ENCODE measurements at regions not wholly inside any gene's neighbourhood (a gene's known extent, or its start where the extent isn't known, plus 50 kb on each side); places are given as distances from the start of the nearest gene placed in this dataset.
"Not testable (repeated sequence)": the region's sequence is repeated elsewhere in the genome, so short reads cannot be mapped to it uniquely, and the experiment has no call there.

GRCh38 chr15:84147307-84147706 is 88.3 kb upstream of the GOLGA6L4 start:
- 83 to 100% methylated on average over 1 of the region's 2 CpGs for WGBS, 2 donors
- H3K4me3 ChIP-seq (ENCODE audit: low read depth in 1 of 2, low read length in 2 of 2); H3K4me1 ChIP-seq (ENCODE audit: control insufficient read depth in 2 of 2, insufficient read depth in 2 of 2, low read length in 1 of 2); H3K9me3 ChIP-seq (ENCODE audit: control insufficient read depth in 2 of 2, insufficient read depth in 1 of 2, low read depth in 1 of 2, low read length in 1 of 2); H3K36me3 ChIP-seq (ENCODE audit: control insufficient read depth in 2 of 2, insufficient read depth in 2 of 2, low read length in 1 of 2); H3K27me3 ChIP-seq (ENCODE audit: control insufficient read depth in 1 of 2, insufficient read depth in 2 of 2, low read length in 2 of 2); H3K27ac ChIP-seq (ENCODE audit: low read depth in 2 of 2, low read length in 1 of 2): not testable (repeated sequence)

- WGBS, 2 donors: 81 to 83% methylated on average over 11 of the region's 11 CpGs
- Histone ChIP-seq H3K4me1 (ENCODE audit: control insufficient read depth in 2 of 2, insufficient read depth in 2 of 2, low read length in 1 of 2) (no peaks in the 10 kb centered on the region), H3K9me3 (ENCODE audit: control insufficient read depth in 2 of 2, insufficient read depth in 1 of 2, low read depth in 1 of 2, low read length in 1 of 2) (no peaks in the 10 kb centered on the region), H3K27ac (ENCODE audit: low read depth in 2 of 2, low read length in 1 of 2) (no peak overlapping the region), H3K4me3 (ENCODE audit: low read depth in 1 of 2, low read length in 2 of 2) (no peak overlapping the region), H3K36me3 (ENCODE audit: control insufficient read depth in 2 of 2, insufficient read depth in 2 of 2, low read length in 1 of 2) (no peaks in the 10 kb centered on the region), H3K27me3 (ENCODE audit: control insufficient read depth in 1 of 2, insufficient read depth in 2 of 2, low read length in 2 of 2) (no peaks in the 10 kb centered on the region)
Observed at GRCh38 chr15:84151205-84151931, 84.2 kb upstream of the GOLGA6L4 start.

- 93% methylated on average over 8 of the region's 8 CpGs for WGBS, 2 donors
- not testable (repeated sequence) for H3K9me3 ChIP-seq (ENCODE audit: control insufficient read depth in 2 of 2, insufficient read depth in 1 of 2, low read depth in 1 of 2, low read length in 1 of 2); H3K4me3 ChIP-seq (ENCODE audit: low read depth in 1 of 2, low read length in 2 of 2); H3K27me3 ChIP-seq (ENCODE audit: control insufficient read depth in 1 of 2, insufficient read depth in 2 of 2, low read length in 2 of 2); H3K4me1 ChIP-seq (ENCODE audit: control insufficient read depth in 2 of 2, insufficient read depth in 2 of 2, low read length in 1 of 2); H3K27ac ChIP-seq (ENCODE audit: low read depth in 2 of 2, low read length in 1 of 2); H3K36me3 ChIP-seq (ENCODE audit: control insufficient read depth in 2 of 2, insufficient read depth in 2 of 2, low read length in 1 of 2)
Observed at GRCh38 chr15:84152381-84152979, 83.1 kb upstream of the GOLGA6L4 start.

GRCh38 chr15:84153655-84154140 is 81.9 kb upstream of the GOLGA6L4 start:
- H3K27me3 ChIP-seq (ENCODE audit: control insufficient read depth in 1 of 2, insufficient read depth in 2 of 2, low read length in 2 of 2); H3K4me3 ChIP-seq (ENCODE audit: low read depth in 1 of 2, low read length in 2 of 2); H3K4me1 ChIP-seq (ENCODE audit: control insufficient read depth in 2 of 2, insufficient read depth in 2 of 2, low read length in 1 of 2); H3K9me3 ChIP-seq (ENCODE audit: control insufficient read depth in 2 of 2, insufficient read depth in 1 of 2, low read depth in 1 of 2, low read length in 1 of 2); H3K36me3 ChIP-seq (ENCODE audit: control insufficient read depth in 2 of 2, insufficient read depth in 2 of 2, low read length in 1 of 2); H3K27ac ChIP-seq (ENCODE audit: low read depth in 2 of 2, low read length in 1 of 2): not testable (repeated sequence)
- 86 to 87% methylated on average over 9 to 11 of the region's 11 CpGs for WGBS, 2 donors

GRCh38 chr15:84154314-84154713 is 81.3 kb upstream of the GOLGA6L4 start:
- 80 to 90% methylated on average over 8 of the region's 8 CpGs for WGBS, 2 donors
- H3K9me3 ChIP-seq (ENCODE audit: control insufficient read depth in 2 of 2, insufficient read depth in 1 of 2, low read depth in 1 of 2, low read length in 1 of 2); H3K27ac ChIP-seq (ENCODE audit: low read depth in 2 of 2, low read length in 1 of 2); H3K36me3 ChIP-seq (ENCODE audit: control insufficient read depth in 2 of 2, insufficient read depth in 2 of 2, low read length in 1 of 2); H3K27me3 ChIP-seq (ENCODE audit: control insufficient read depth in 1 of 2, insufficient read depth in 2 of 2, low read length in 2 of 2); H3K4me1 ChIP-seq (ENCODE audit: control insufficient read depth in 2 of 2, insufficient read depth in 2 of 2, low read length in 1 of 2); H3K4me3 ChIP-seq (ENCODE audit: low read depth in 1 of 2, low read length in 2 of 2): not testable (repeated sequence)

- not testable (repeated sequence) for H3K27ac ChIP-seq (ENCODE audit: low read depth in 2 of 2, low read length in 1 of 2); H3K27me3 ChIP-seq (ENCODE audit: control insufficient read depth in 1 of 2, insufficient read depth in 2 of 2, low read length in 2 of 2); H3K9me3 ChIP-seq (ENCODE audit: control insufficient read depth in 2 of 2, insufficient read depth in 1 of 2, low read depth in 1 of 2, low read length in 1 of 2); H3K4me1 ChIP-seq (ENCODE audit: control insufficient read depth in 2 of 2, insufficient read depth in 2 of 2, low read length in 1 of 2); H3K36me3 ChIP-seq (ENCODE audit: control insufficient read depth in 2 of 2, insufficient read depth in 2 of 2, low read length in 1 of 2); H3K4me3 ChIP-seq (ENCODE audit: low read depth in 1 of 2, low read length in 2 of 2)
- WGBS, 2 donors: 85 to 91% methylated on average over 9 of the region's 9 CpGs
Observed at GRCh38 chr15:84154787-84155186, 80.8 kb upstream of the GOLGA6L4 start.

GRCh38 chr15:84155792-84156587 is 79.6 kb upstream of the GOLGA6L4 start:
- not testable (repeated sequence) for H3K9me3 ChIP-seq (ENCODE audit: control insufficient read depth in 2 of 2, insufficient read depth in 1 of 2, low read depth in 1 of 2, low read length in 1 of 2); H3K4me3 ChIP-seq (ENCODE audit: low read depth in 1 of 2, low read length in 2 of 2); H3K27ac ChIP-seq (ENCODE audit: low read depth in 2 of 2, low read length in 1 of 2); H3K4me1 ChIP-seq (ENCODE audit: control insufficient read depth in 2 of 2, insufficient read depth in 2 of 2, low read length in 1 of 2); H3K36me3 ChIP-seq (ENCODE audit: control insufficient read depth in 2 of 2, insufficient read depth in 2 of 2, low read length in 1 of 2); H3K27me3 ChIP-seq (ENCODE audit: control insufficient read depth in 1 of 2, insufficient read depth in 2 of 2, low read length in 2 of 2)
- WGBS, 2 donors: 76% methylated on average over 17 to 20 of the region's 22 CpGs

- H3K27me3 ChIP-seq (ENCODE audit: control insufficient read depth in 1 of 2, insufficient read depth in 2 of 2, low read length in 2 of 2): not testable (repeated sequence)
Observed at GRCh38 chr15:84156588-84156840, 79.1 kb upstream of the GOLGA6L4 start.

GRCh38 chr15:84157056-84157632 is 78.4 kb upstream of the GOLGA6L4 start:
- 76% methylated on average over 11 of the region's 11 CpGs for WGBS, 2 donors
- not testable (repeated sequence) for H3K36me3 ChIP-seq (ENCODE audit: control insufficient read depth in 2 of 2, insufficient read depth in 2 of 2, low read length in 1 of 2); H3K9me3 ChIP-seq (ENCODE audit: control insufficient read depth in 2 of 2, insufficient read depth in 1 of 2, low read depth in 1 of 2, low read length in 1 of 2); H3K27me3 ChIP-seq (ENCODE audit: control insufficient read depth in 1 of 2, insufficient read depth in 2 of 2, low read length in 2 of 2); H3K4me3 ChIP-seq (ENCODE audit: low read depth in 1 of 2, low read length in 2 of 2); H3K27ac ChIP-seq (ENCODE audit: low read depth in 2 of 2, low read length in 1 of 2); H3K4me1 ChIP-seq (ENCODE audit: control insufficient read depth in 2 of 2, insufficient read depth in 2 of 2, low read length in 1 of 2)

More at GRCh38 chr15:84156588-84156840, 79.1 kb upstream of the GOLGA6L4 start:
- H3K27ac ChIP-seq (ENCODE audit: low read depth in 2 of 2, low read length in 1 of 2); H3K4me1 ChIP-seq (ENCODE audit: control insufficient read depth in 2 of 2, insufficient read depth in 2 of 2, low read length in 1 of 2); H3K36me3 ChIP-seq (ENCODE audit: control insufficient read depth in 2 of 2, insufficient read depth in 2 of 2, low read length in 1 of 2); H3K4me3 ChIP-seq (ENCODE audit: low read depth in 1 of 2, low read length in 2 of 2); H3K9me3 ChIP-seq (ENCODE audit: control insufficient read depth in 2 of 2, insufficient read depth in 1 of 2, low read depth in 1 of 2, low read length in 1 of 2): not testable (repeated sequence)
- WGBS, 2 donors: 74 to 82% methylated on average over 3 of the region's 3 CpGs
